ENCODE measurements at regions not wholly inside any gene's neighbourhood (a gene's known extent, or its start where the extent isn't known, plus 50 kb on each side); places are given as distances from the start of the nearest gene placed in this dataset.

- TF ChIP-seq POLR2AphosphoS5 (IDR thresholded peaks at IDR 0.05), result no peak
- no peak for TF ChIP-seq TAF1 (IDR thresholded peaks at IDR 0.05; ENCODE audit: low read depth)
- TF ChIP-seq REST (IDR thresholded peaks at IDR 0.05; ENCODE audit: borderline replicate concordance), result no peak
- TF ChIP-seq RAD21 (conservative IDR thresholded peaks at IDR 0.05), result no peak
- no peak for TF ChIP-seq EP300 (conservative IDR thresholded peaks at IDR 0.05; ENCODE audit: poor library complexity, severe bottlenecking)
- no peak for TF ChIP-seq SMC3 (conservative IDR thresholded peaks at IDR 0.05; ENCODE audit: poor library complexity)
- TF ChIP-seq CTCF (IDR thresholded peaks at IDR 0.05; ENCODE audit: poor library complexity, severe bottlenecking), result no peak
- TF ChIP-seq EZH2 (IDR thresholded peaks at IDR 0.05; ENCODE audit: borderline replicate concordance, insufficient read depth, low read length, poor library complexity, severe bottlenecking), result no peak
- no peak for TF ChIP-seq MXI1 (conservative IDR thresholded peaks at IDR 0.05; ENCODE audit: poor library complexity, severe bottlenecking)
- H3K27ac ChIP-seq (ENCODE audit: low read length), result no peak overlapping the region
- H3K36me3 ChIP-seq (ENCODE audit: insufficient read depth, low read length), result no peaks in the 10 kb centered on the region
- H3K9ac ChIP-seq (ENCODE audit: low read length), result no peak overlapping the region
- no peaks in the 10 kb centered on the region for H3K9me2 ChIP-seq (ENCODE audit: insufficient read depth, low read length)
- H2AFZ ChIP-seq (ENCODE audit: low read depth, low read length), result no peak overlapping the region
- H3K9me3 ChIP-seq (ENCODE audit: low read length), result no peaks in the 10 kb centered on the region
- H3F3A ChIP-seq (ENCODE audit: insufficient read depth, low read length, poor library complexity, severe bottlenecking), result no peaks in the 10 kb centered on the region
- no peaks in the 10 kb centered on the region for H3K27me3 ChIP-seq (ENCODE audit: insufficient read depth, low read depth, low read length)
- no peaks in the 10 kb centered on the region for H4K20me1 ChIP-seq (ENCODE audit: insufficient read depth)
- H3K4me2 ChIP-seq (ENCODE audit: low read length), result no peak overlapping the region
- H3K4me3 ChIP-seq (ENCODE audit: low read length), result no peak overlapping the region
- no peaks in the 10 kb centered on the region for H3K79me2 ChIP-seq (replicated peaks; ENCODE audit: insufficient read depth, low read length)
Observed at GRCh38 chr3:104347291-104347690, 1019.4 kb upstream of the ALCAM start.

- Histone ChIP-seq H3K79me2 (replicated peaks; ENCODE audit: insufficient read depth, low read length) (no peaks in the 10 kb centered on the region), H3K27me3 (ENCODE audit: insufficient read depth, low read depth, low read length) (no peaks in the 10 kb centered on the region), H3K9ac (ENCODE audit: low read length) (no peak overlapping the region), H3K9me2 (ENCODE audit: insufficient read depth, low read length) (no peaks in the 10 kb centered on the region), H3K9me3 (ENCODE audit: low read length) (no peaks in the 10 kb centered on the region), H3K4me2 (ENCODE audit: low read length) (no peak overlapping the region), H3K36me3 (ENCODE audit: insufficient read depth, low read length) (no peaks in the 10 kb centered on the region), H4K20me1 (ENCODE audit: insufficient read depth) (no peaks in the 10 kb centered on the region), H3K4me3 (ENCODE audit: low read length) (no peak overlapping the region), H2AFZ (ENCODE audit: low read depth, low read length) (no peak overlapping the region), H3F3A (ENCODE audit: insufficient read depth, low read length, poor library complexity, severe bottlenecking) (no peaks in the 10 kb centered on the region), H3K27ac (ENCODE audit: low read length) (no peak overlapping the region)
- TF ChIP-seq MXI1 (conservative IDR thresholded peaks at IDR 0.05; ENCODE audit: poor library complexity, severe bottlenecking) (no peak), RAD21 (conservative IDR thresholded peaks at IDR 0.05) (no peak), REST (IDR thresholded peaks at IDR 0.05; ENCODE audit: borderline replicate concordance) (no peak), SMC3 (conservative IDR thresholded peaks at IDR 0.05; ENCODE audit: poor library complexity) (no peak), EP300 (conservative IDR thresholded peaks at IDR 0.05; ENCODE audit: poor library complexity, severe bottlenecking) (no peak), TAF1 (IDR thresholded peaks at IDR 0.05; ENCODE audit: low read depth) (no peak), EZH2 (IDR thresholded peaks at IDR 0.05; ENCODE audit: borderline replicate concordance, insufficient read depth, low read length, poor library complexity, severe bottlenecking) (no peak), POLR2AphosphoS5 (IDR thresholded peaks at IDR 0.05) (no peak), CTCF (IDR thresholded peaks at IDR 0.05; ENCODE audit: poor library complexity, severe bottlenecking) (no peak)
Observed at GRCh38 chr3:104349836-104350235, 1016.9 kb upstream of the ALCAM start.
